DND-41 (cell line): ENCODE measurements at regions not wholly inside any gene's neighbourhood (a gene's known extent, or its start where the extent isn't known, plus 50 kb on each side); places are given as distances from the start of the nearest gene placed in this dataset.

Source experiments
- CTCF ChIP-seq: IDR thresholded peaks from 2 replicates; pipeline ENCODE4 v1.5.1; 2012; ENCODE audit warnings: borderline replicate concordance, low read length, moderate library complexity, mild to moderate bottlenecking; ENCODE audit not compliant: poor library complexity, severe bottlenecking; ENCODE audit errors: extremely low read depth
- EZH2 ChIP-seq: IDR thresholded peaks from 3 replicates; pipeline ENCODE4 v1.6.1; 2012; ENCODE audit warnings: borderline replicate concordance, low read depth, mild to moderate bottlenecking, moderate library complexity, low read length, inconsistent platforms; ENCODE audit not compliant: severe bottlenecking

- no peak for TF ChIP-seq CTCF
- no peak for TF ChIP-seq EZH2
Measured at GRCh38 chr1:14205066-14205465, 393.4 kb upstream of the KAZN start.
